Activated naive CD4-positive, alpha-beta T cell treated with anti-CD3 and anti-CD28 coated beads, Interleukin-2, amount 10 ng/mL, durations not matched to agents 7 days and 5 days (primary cell): ENCODE measurements at regions not wholly inside any gene's neighbourhood (a gene's known extent, or its start where the extent isn't known, plus 50 kb on each side); places are given as distances from the start of the nearest gene placed in this dataset.

Experiments used
- CTCF ChIA-PET: fragments of 350-600 bp; sonication (Branson Sonifier 250); formaldehyde crosslinking; loops from one replicate; lab custom pipeline; 2021; ENCODE audit warnings: antibody characterized with exemption; lab: Charles Lee
- DNase-seq: peaks from one replicate; pipeline ENCODE4 v3.0.0-alpha.2; 2020
- H3K27ac Mint-ChIP-seq: one replicate; pipeline ENCODE4 v1.8.0; 2021; ENCODE audit warnings: mild to moderate bottlenecking, moderate library complexity, mixed read lengths
- H3K27me3 Mint-ChIP-seq: one replicate; pipeline ENCODE4 v1.8.0; 2021; ENCODE audit warnings: mild to moderate bottlenecking, mixed read lengths
- H3K36me3 Mint-ChIP-seq: one replicate; pipeline ENCODE4 v1.8.0; 2021; ENCODE audit warnings: mixed read lengths
- H3K4me1 Mint-ChIP-seq: one replicate; pipeline ENCODE4 v1.8.0; 2021; ENCODE audit warnings: mixed read lengths
- H3K4me3 Mint-ChIP-seq: one replicate; pipeline ENCODE4 v1.8.0; 2021; ENCODE audit warnings: mild to moderate bottlenecking, moderate library complexity, mixed read lengths
- H3K9me3 Mint-ChIP-seq: one replicate; pipeline ENCODE4 v1.8.0; 2021; ENCODE audit warnings: mixed read lengths

GRCh38 chr6:91317984-91318383 lies 731.1 kb upstream of the MAP3K7 start:
- no peaks in the 10 kb centered on the region for H3K9me3 Mint-ChIP-seq
- H3K27ac Mint-ChIP-seq = no peak overlapping the region
- no peak overlapping the region for H3K4me3 Mint-ChIP-seq
- H3K4me1 Mint-ChIP-seq = no peaks in the 10 kb centered on the region
- H3K36me3 Mint-ChIP-seq = no peaks in the 10 kb centered on the region
- DNase-seq = no peak
- H3K27me3 Mint-ChIP-seq = no peaks in the 10 kb centered on the region
- CTCF ChIA-PET = no interaction called here

DNA sequence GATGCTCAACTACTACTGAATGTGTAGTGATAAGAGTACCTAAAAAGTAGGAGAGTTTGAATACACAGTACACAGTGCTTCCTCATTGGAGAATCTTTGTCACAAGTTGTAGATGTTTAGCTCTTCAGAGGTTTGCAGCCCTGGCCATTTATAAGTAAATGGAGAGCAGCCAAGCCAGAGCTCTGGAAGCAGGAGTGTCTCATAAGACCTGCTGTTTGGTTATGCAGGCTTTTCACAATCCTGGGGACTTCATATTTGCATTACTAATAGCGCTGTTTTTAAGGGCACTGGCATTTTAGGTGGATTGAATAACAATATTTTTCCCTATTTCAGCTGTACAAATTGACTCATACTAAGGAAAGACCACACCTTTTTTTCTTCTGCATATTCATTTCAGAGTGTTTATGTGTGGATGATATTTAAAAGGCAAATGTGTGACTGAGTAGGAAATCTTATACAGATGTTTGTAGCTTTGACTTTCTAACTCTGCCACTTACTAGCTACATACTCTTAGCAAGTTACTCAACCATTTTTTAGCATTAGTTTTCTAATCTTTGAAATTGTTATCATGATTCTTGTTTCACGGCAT lies 730.5 kb upstream of the MAP3K7 start:
- Mint-ChIP-seq H3K4me1 (no peaks in the 10 kb centered on the region), H3K27ac (no peak overlapping the region), H3K4me3 (no peak overlapping the region), H3K36me3 (no peaks in the 10 kb centered on the region), H3K27me3 (no peaks in the 10 kb centered on the region), H3K9me3 (no peaks in the 10 kb centered on the region)
- DNase-seq = no peak
- CTCF ChIA-PET = no interaction called here

- Mint-ChIP-seq H3K27me3 (no peaks in the 10 kb centered on the region), H3K27ac (no peak overlapping the region), H3K4me3 (no peak overlapping the region), H3K36me3 (no peaks in the 10 kb centered on the region), H3K9me3 (no peaks in the 10 kb centered on the region), H3K4me1 (no peaks in the 10 kb centered on the region)
- DNase-seq = no peak
- CTCF ChIA-PET = no interaction called here
These were observed 723.3 kb upstream of the MAP3K7 start for GRCh38 chr6:91310178-91310577.

DNA sequence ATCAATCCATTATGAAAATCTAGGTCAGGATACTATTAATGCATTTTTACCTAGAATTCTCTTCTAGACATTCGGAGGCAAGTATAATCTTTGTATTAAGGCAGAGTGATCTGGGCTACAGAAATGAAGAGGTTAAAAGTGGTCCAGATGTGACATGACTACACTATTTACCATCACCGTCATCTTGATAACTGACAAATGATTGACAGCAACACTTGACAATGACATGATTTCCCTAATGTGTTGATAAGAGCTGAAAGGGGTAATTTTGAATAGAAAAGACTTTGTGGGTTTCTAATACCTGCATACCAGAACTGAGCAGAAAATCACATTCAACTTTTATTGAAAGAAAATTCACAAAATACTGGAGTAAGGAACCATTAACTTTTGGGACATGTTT lies 718.9 kb upstream of the MAP3K7 start:
- Mint-ChIP-seq H3K27me3 (no peaks in the 10 kb centered on the region), H3K9me3 (no peaks in the 10 kb centered on the region), H3K36me3 (no peaks in the 10 kb centered on the region), H3K4me1 (no peaks in the 10 kb centered on the region), H3K4me3 (no peak overlapping the region), H3K27ac (no peak overlapping the region)
- CTCF ChIA-PET = no interaction called here
- DNase-seq = no peak

DNA sequence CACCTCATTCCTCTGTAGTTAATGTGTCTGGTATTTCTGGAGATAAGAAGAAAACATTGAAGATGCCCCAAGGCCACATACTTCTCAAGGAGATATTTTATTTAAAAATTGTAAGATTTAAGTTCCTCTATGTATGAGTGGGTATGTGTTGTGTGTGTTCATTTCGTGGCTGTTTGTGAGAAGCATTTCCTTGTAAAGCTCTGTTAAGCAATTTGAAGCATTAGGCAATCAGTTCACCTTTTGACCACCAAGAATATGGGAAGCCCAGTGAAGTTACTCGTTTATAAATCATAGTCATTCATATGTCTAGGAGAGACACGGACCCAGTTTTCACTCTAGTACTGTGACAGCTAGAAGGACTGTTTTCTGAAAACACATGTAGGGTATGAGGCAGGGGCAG lies 717.6 kb upstream of the MAP3K7 start:
- no peak for DNase-seq
- no peaks in the 10 kb centered on the region for H3K9me3 Mint-ChIP-seq
- no peaks in the 10 kb centered on the region for H3K27me3 Mint-ChIP-seq
- no peak overlapping the region for H3K4me3 Mint-ChIP-seq
- no peaks in the 10 kb centered on the region for H3K4me1 Mint-ChIP-seq
- no peaks in the 10 kb centered on the region for H3K36me3 Mint-ChIP-seq
- no peak overlapping the region for H3K27ac Mint-ChIP-seq
- CTCF ChIA-PET = no interaction called here

DNA sequence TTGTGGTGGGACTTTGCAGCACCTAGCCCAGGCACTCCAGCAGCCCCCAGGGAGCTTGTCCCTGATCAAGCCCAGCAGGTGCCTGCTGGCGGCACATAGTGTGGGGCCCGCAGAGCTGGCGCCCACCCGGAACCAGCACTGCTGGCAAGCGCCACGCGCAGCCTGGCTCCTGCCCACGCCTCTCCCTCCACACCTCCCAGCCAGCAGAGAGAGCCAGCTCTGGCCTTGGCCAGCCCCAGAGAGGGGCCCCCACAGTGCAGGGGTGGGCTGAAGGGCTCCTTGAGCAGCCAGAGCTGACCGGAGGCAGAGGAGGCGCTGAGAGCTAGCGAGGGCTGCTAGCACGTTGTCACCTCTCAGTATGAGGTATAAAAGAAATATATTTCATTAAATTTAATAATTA lies 716.5 kb upstream of the MAP3K7 start:
- Mint-ChIP-seq H3K36me3 (no peaks in the 10 kb centered on the region), H3K4me1 (no peaks in the 10 kb centered on the region), H3K27me3 (no peaks in the 10 kb centered on the region), H3K9me3 (no peaks in the 10 kb centered on the region), H3K4me3 (no peak overlapping the region), H3K27ac (no peak overlapping the region)
- CTCF ChIA-PET = no interaction called here
- DNase-seq = no peak

- CTCF ChIA-PET = no interaction called here
- Mint-ChIP-seq H3K4me1 (no peaks in the 10 kb centered on the region), H3K27me3 (no peaks in the 10 kb centered on the region), H3K27ac (no peak overlapping the region), H3K9me3 (no peaks in the 10 kb centered on the region), H3K36me3 (no peaks in the 10 kb centered on the region), H3K4me3 (no peak overlapping the region)
- DNase-seq = no peak
These were observed 712.9 kb upstream of the MAP3K7 start for GRCh38 chr6:91299544-91300491.

DNA sequence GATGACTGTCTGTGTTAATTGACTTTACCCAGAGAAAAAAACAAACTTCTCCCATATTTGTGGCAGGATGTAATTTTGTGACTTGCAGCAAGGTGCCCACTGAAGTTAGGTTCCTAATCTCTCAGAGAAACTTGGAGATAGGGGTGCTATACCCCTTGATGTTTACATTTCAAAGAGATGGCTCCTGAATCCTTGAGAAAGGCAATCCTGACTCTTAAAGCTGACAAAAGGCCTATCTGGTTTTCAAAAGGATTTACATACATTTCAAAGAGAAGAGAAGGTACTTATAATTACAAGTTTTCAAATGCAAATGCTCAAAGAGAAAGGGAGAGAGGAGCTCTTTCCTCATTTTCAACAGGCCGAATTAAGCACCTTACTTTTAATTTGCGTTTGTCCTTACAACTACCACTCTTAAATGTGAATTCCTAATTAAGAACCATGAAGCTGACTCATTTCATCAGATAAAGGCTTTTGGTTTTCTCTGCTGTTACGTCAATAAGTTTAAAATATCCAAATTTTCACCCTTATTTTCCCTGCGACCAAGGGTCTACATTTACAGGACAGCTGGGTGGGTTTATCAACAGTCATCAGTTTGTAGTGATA lies 711.8 kb upstream of the MAP3K7 start:
- Mint-ChIP-seq H3K27me3 (no peaks in the 10 kb centered on the region), H3K27ac (no peak overlapping the region), H3K36me3 (no peaks in the 10 kb centered on the region), H3K4me1 (no peaks in the 10 kb centered on the region), H3K4me3 (no peak overlapping the region), H3K9me3 (no peaks in the 10 kb centered on the region)
- CTCF ChIA-PET = no interaction called here
- DNase-seq = no peak

GRCh38 chr6:91293395-91293794 lies 706.5 kb upstream of the MAP3K7 start:
- no peaks in the 10 kb centered on the region for H3K4me1 Mint-ChIP-seq

GRCh38 chr6:91291071-91291470 lies 704.2 kb upstream of the MAP3K7 start:
- no peak overlapping the region for H3K4me3 Mint-ChIP-seq
- CTCF ChIA-PET = no interaction called here

More at GRCh38 chr6:91293395-91293794, 706.5 kb upstream of the MAP3K7 start:
- Mint-ChIP-seq H3K27ac (no peak overlapping the region), H3K36me3 (no peaks in the 10 kb centered on the region), H3K27me3 (no peaks in the 10 kb centered on the region), H3K9me3 (no peaks in the 10 kb centered on the region), H3K4me3 (no peak overlapping the region)
- no peak for DNase-seq
- CTCF ChIA-PET = no interaction called here

DNA sequence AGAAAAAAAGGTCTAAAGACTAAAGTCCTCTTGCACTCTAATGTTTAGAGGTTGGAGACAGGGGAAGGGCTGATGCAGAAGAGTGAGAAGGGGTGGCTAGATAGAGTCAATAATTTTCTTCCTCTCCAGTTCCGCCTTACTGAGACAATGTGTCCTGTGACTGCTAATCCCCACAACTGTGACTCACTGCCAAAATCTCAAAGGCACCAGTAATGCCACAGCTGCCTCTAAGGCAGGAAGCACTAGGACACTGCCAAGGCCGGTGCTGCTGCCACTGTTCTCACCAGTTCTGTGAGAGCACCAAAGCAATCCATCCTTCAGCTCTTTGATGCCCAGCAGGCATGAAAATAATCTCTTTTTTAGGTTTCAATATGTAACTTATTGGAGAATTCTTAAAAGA lies 701.9 kb upstream of the MAP3K7 start:
- no peaks in the 10 kb centered on the region for H3K27me3 Mint-ChIP-seq
- no peak for DNase-seq
- no peak overlapping the region for H3K4me3 Mint-ChIP-seq
- H3K4me1 Mint-ChIP-seq = no peaks in the 10 kb centered on the region
- CTCF ChIA-PET = no interaction called here
- H3K9me3 Mint-ChIP-seq = no peaks in the 10 kb centered on the region
- H3K36me3 Mint-ChIP-seq = no peaks in the 10 kb centered on the region
- no peak overlapping the region for H3K27ac Mint-ChIP-seq

More at GRCh38 chr6:91291071-91291470, 704.2 kb upstream of the MAP3K7 start:
- DNase-seq = no peak
- Mint-ChIP-seq H3K4me1 (no peaks in the 10 kb centered on the region), H3K36me3 (no peaks in the 10 kb centered on the region), H3K27me3 (no peaks in the 10 kb centered on the region), H3K9me3 (no peaks in the 10 kb centered on the region), H3K27ac (no peak overlapping the region)

DNA sequence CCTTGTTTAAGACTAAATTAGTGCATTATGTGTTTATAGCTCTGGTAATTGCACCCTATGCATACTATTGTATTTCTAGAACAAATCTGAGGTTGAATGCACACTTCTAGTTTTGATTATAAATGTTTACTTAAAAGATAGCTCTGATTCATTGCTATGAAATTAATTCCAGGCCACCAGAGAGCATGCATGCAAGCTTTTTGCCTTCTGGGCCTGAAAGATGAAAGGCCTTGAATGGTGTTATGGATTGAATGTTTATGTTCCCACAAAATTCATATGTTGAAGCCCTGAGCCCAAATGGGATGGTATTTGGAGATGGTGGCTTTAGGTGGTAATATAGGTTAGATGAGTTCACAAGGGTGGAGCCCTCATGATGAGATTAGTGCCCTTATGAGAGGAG lies 695.0 kb upstream of the MAP3K7 start:
- H3K4me3 Mint-ChIP-seq = no peak overlapping the region
- no peak for DNase-seq
- H3K4me1 Mint-ChIP-seq = no peaks in the 10 kb centered on the region
- CTCF ChIA-PET = no interaction called here
- no peak overlapping the region for H3K27ac Mint-ChIP-seq
- H3K27me3 Mint-ChIP-seq = no peaks in the 10 kb centered on the region
- no peaks in the 10 kb centered on the region for H3K36me3 Mint-ChIP-seq
- no peaks in the 10 kb centered on the region for H3K9me3 Mint-ChIP-seq

DNA sequence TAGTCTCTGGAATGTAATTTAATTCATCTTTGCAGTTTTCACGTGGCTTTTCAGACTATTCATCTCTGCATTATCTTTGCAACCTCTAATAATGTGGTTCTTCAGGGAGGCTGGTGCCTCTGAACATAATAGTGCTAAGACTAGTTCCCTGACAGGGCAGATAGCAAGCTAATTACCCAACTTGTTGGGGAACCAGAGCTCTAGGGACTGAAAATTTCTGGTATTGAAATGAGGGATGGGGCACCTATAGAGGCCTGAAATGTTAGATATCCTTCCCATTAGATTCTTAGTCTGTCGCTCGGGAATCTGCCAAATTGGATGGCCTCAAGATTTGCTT lies 693.6 kb upstream of the MAP3K7 start:
- Mint-ChIP-seq H3K36me3 (no peaks in the 10 kb centered on the region), H3K27ac (no peak overlapping the region), H3K27me3 (no peaks in the 10 kb centered on the region), H3K4me1 (no peaks in the 10 kb centered on the region), H3K4me3 (no peak overlapping the region), H3K9me3 (no peaks in the 10 kb centered on the region)
- DNase-seq = no peak
- CTCF ChIA-PET = no interaction called here

- Mint-ChIP-seq H3K27ac (no peak overlapping the region), H3K36me3 (no peaks in the 10 kb centered on the region), H3K4me3 (no peak overlapping the region), H3K9me3 (no peaks in the 10 kb centered on the region), H3K27me3 (no peaks in the 10 kb centered on the region), H3K4me1 (no peaks in the 10 kb centered on the region)
- CTCF ChIA-PET = no interaction called here
- no peak for DNase-seq
These were observed 693.0 kb upstream of the MAP3K7 start for GRCh38 chr6:91279740-91280493.
